ENCODE measurements at regions not wholly inside any gene's neighbourhood (a gene's known extent, or its start where the extent isn't known, plus 50 kb on each side); places are given as distances from the start of the nearest gene placed in this dataset.

GRCh38 chr2:21279525-21279924 is 155.8 kb downstream of the TDRD15 start:
- H3K9me3 Mint-ChIP-seq, result no peaks in the 10 kb centered on the region
- no peaks in the 10 kb centered on the region for H3K36me3 Mint-ChIP-seq
- peaks cover 0 to 4% (median 0%) of the 10 kb centered on the region in 3 donors for H3K27me3 Mint-ChIP-seq
- no peak for DNase-seq
- no peak for ATAC-seq (ENCODE audit: low read depth in 2 of 2)
- H3K4me1 Mint-ChIP-seq, result no peaks in the 10 kb centered on the region
- H3K27ac Mint-ChIP-seq, result peak overlapping the region in 2 of 6 donors; percentile 61 to 81
- no peak overlapping the region for H3K4me3 Mint-ChIP-seq

- no peaks in the 10 kb centered on the region for H3K4me1 Mint-ChIP-seq
These were observed 157.0 kb downstream of the TDRD15 start for GRCh38 chr2:21280793-21281192.

GRCh38 chr2:21281384-21281783 is 157.6 kb downstream of the TDRD15 start:
- H3K4me3 Mint-ChIP-seq, result no peak overlapping the region
- no peaks in the 10 kb centered on the region for H3K36me3 Mint-ChIP-seq
- DNase-seq, result no peak
- H3K27me3 Mint-ChIP-seq, result peaks cover 0 to 4% (median 0%) of the 10 kb centered on the region in 3 donors
- no peak overlapping the region for H3K27ac Mint-ChIP-seq
- H3K4me1 Mint-ChIP-seq, result no peaks in the 10 kb centered on the region
- H3K9me3 Mint-ChIP-seq, result peaks cover 0 to 3% (median 0%) of the 10 kb centered on the region in 7 donors
- no peak for ATAC-seq (ENCODE audit: low read depth in 2 of 2)

More at GRCh38 chr2:21280793-21281192, 157.0 kb downstream of the TDRD15 start:
- Mint-ChIP-seq H3K36me3 (no peaks in the 10 kb centered on the region), H3K9me3 (peaks cover 0 to under 1% (median 0%) of the 10 kb centered on the region in 7 donors), H3K4me3 (no peak overlapping the region), H3K27me3 (peaks cover 0 to 4% (median 0%) of the 10 kb centered on the region in 3 donors), H3K27ac (no peak overlapping the region)
- no peak for ATAC-seq (ENCODE audit: low read depth in 2 of 2)
- no peak for DNase-seq

GRCh38 chr2:21281791-21282514 is 158.2 kb downstream of the TDRD15 start:
- no peaks in the 10 kb centered on the region for H3K4me1 Mint-ChIP-seq
- no peak for DNase-seq
- H3K27me3 Mint-ChIP-seq, result peaks cover 0 to 4% (median 0%) of the 10 kb centered on the region in 3 donors
- H3K27ac Mint-ChIP-seq, result no peak overlapping the region
- H3K36me3 Mint-ChIP-seq, result no peaks in the 10 kb centered on the region
- H3K9me3 Mint-ChIP-seq, result peaks cover 0 to 3% (median 0%) of the 10 kb centered on the region in 7 donors
- no peak overlapping the region for H3K4me3 Mint-ChIP-seq
- ATAC-seq (ENCODE audit: low read depth in 2 of 2), result no peak

GRCh38 chr2:21282515-21282898 is 158.7 kb downstream of the TDRD15 start:
- Mint-ChIP-seq H3K27ac (no peak overlapping the region), H3K27me3 (peaks cover 0 to 4% (median 0%) of the 10 kb centered on the region in 3 donors), H3K4me3 (no peak overlapping the region), H3K4me1 (no peaks in the 10 kb centered on the region), H3K36me3 (no peaks in the 10 kb centered on the region), H3K9me3 (peaks cover 0 to 3% (median 0%) of the 10 kb centered on the region in 7 donors)
- ATAC-seq (ENCODE audit: low read depth in 2 of 2), result no peak
- no peak for DNase-seq

GRCh38 chr2:21288299-21288698 is 164.5 kb downstream of the TDRD15 start:
- H3K4me1 Mint-ChIP-seq, result no peaks in the 10 kb centered on the region
- DNase-seq, result no peak
- H3K9me3 Mint-ChIP-seq, result peaks cover 0 to 4% (median 2%) of the 10 kb centered on the region in 7 donors
- H3K4me3 Mint-ChIP-seq, result no peak overlapping the region
- H3K27ac Mint-ChIP-seq, result no peak overlapping the region
- no peak for ATAC-seq (ENCODE audit: low read depth in 2 of 2)
- H3K36me3 Mint-ChIP-seq, result no peaks in the 10 kb centered on the region
- peaks cover 0 to 4% (median 4%) of the 10 kb centered on the region in 3 donors for H3K27me3 Mint-ChIP-seq

GRCh38 chr2:21288739-21289520 is 165.2 kb downstream of the TDRD15 start:
- H3K27me3 Mint-ChIP-seq, result peaks cover 0 to 4% (median 4%) of the 10 kb centered on the region in 3 donors

GRCh38 chr2:21289551-21289950 is 165.8 kb downstream of the TDRD15 start:
- H3K4me3 Mint-ChIP-seq, result no peak overlapping the region

More at GRCh38 chr2:21288739-21289520, 165.2 kb downstream of the TDRD15 start:
- Mint-ChIP-seq H3K36me3 (no peaks in the 10 kb centered on the region), H3K4me3 (no peak overlapping the region), H3K9me3 (peaks cover 0 to 4% (median 2%) of the 10 kb centered on the region in 7 donors), H3K4me1 (no peaks in the 10 kb centered on the region), H3K27ac (peak overlapping the region in 1 of 6 donors; percentile 54)
- DNase-seq (no peak), ATAC-seq (ENCODE audit: low read depth in 2 of 2) (no peak)

GRCh38 chr2:21289989-21290388 is 166.2 kb downstream of the TDRD15 start:
- H3K27ac Mint-ChIP-seq, result no peak overlapping the region
- peaks cover 0 to 4% (median 4%) of the 10 kb centered on the region in 3 donors for H3K27me3 Mint-ChIP-seq
- DNase-seq (no peak), ATAC-seq (ENCODE audit: low read depth in 2 of 2) (no peak)
- H3K9me3 Mint-ChIP-seq, result peaks cover 0 to 4% (median 2%) of the 10 kb centered on the region in 7 donors
- H3K36me3 Mint-ChIP-seq, result no peaks in the 10 kb centered on the region
- H3K4me3 Mint-ChIP-seq, result no peak overlapping the region
- no peaks in the 10 kb centered on the region for H3K4me1 Mint-ChIP-seq

More at GRCh38 chr2:21289551-21289950, 165.8 kb downstream of the TDRD15 start:
- H3K27me3 Mint-ChIP-seq, result peaks cover 0 to 4% (median 4%) of the 10 kb centered on the region in 3 donors
- H3K27ac Mint-ChIP-seq, result no peak overlapping the region
- H3K9me3 Mint-ChIP-seq, result peaks cover 0 to 4% (median 2%) of the 10 kb centered on the region in 7 donors
- DNase-seq (no peak), ATAC-seq (ENCODE audit: low read depth in 2 of 2) (no peak)
- no peaks in the 10 kb centered on the region for H3K4me1 Mint-ChIP-seq
- no peaks in the 10 kb centered on the region for H3K36me3 Mint-ChIP-seq

GRCh38 chr2:21291426-21291825 is 167.7 kb downstream of the TDRD15 start:
- H3K27ac Mint-ChIP-seq, result no peak overlapping the region
- ATAC-seq (ENCODE audit: low read depth in 2 of 2) (no peak), DNase-seq (no peak)
- H3K4me1 Mint-ChIP-seq, result no peaks in the 10 kb centered on the region
- no peak overlapping the region for H3K4me3 Mint-ChIP-seq
- H3K9me3 Mint-ChIP-seq, result peaks cover 0 to 4% (median 1%) of the 10 kb centered on the region in 7 donors
- H3K27me3 Mint-ChIP-seq, result peaks cover 0 to 4% (median 4%) of the 10 kb centered on the region in 3 donors
- H3K36me3 Mint-ChIP-seq, result no peaks in the 10 kb centered on the region

- Mint-ChIP-seq H3K4me1 (no peaks in the 10 kb centered on the region), H3K27me3 (peaks cover 0 to 10% (median 0%) of the 10 kb centered on the region in 3 donors), H3K9me3 (peaks cover 0 to 2% (median 0%) of the 10 kb centered on the region in 7 donors), H3K36me3 (no peaks in the 10 kb centered on the region), H3K27ac (no peak overlapping the region), H3K4me3 (no peak overlapping the region)
- ATAC-seq (ENCODE audit: low read depth in 2 of 2) (no peak), DNase-seq (no peak)
These were observed 170.7 kb downstream of the TDRD15 start for GRCh38 chr2:21294446-21294845.

- ATAC-seq (ENCODE audit: low read depth in 2 of 2), result no peak
- H3K9me3 Mint-ChIP-seq, result peaks cover 0 to 2% (median 0%) of the 10 kb centered on the region in 7 donors
- peaks cover 0 to 14% (median 0%) of the 10 kb centered on the region in 3 donors for H3K27me3 Mint-ChIP-seq
- H3K27ac Mint-ChIP-seq, result no peak overlapping the region
- H3K4me3 Mint-ChIP-seq, result no peak overlapping the region
- no peak for DNase-seq
- no peaks in the 10 kb centered on the region for H3K36me3 Mint-ChIP-seq
- H3K4me1 Mint-ChIP-seq, result no peaks in the 10 kb centered on the region
These were observed 175.6 kb downstream of the TDRD15 start for GRCh38 chr2:21299411-21299810.

- Mint-ChIP-seq H3K36me3 (no peaks in the 10 kb centered on the region), H3K9me3 (no peaks in the 10 kb centered on the region), H3K27ac (no peak overlapping the region), H3K27me3 (peaks cover 0 to 14% (median 0%) of the 10 kb centered on the region in 3 donors), H3K4me1 (no peaks in the 10 kb centered on the region), H3K4me3 (no peak overlapping the region)
- no peak for ATAC-seq (ENCODE audit: low read depth in 2 of 2)
- no peak for DNase-seq
These were observed 178.2 kb downstream of the TDRD15 start for GRCh38 chr2:21301871-21302455.
